ENCODE measurements at regions not wholly inside any gene's neighbourhood (a gene's known extent, or its start where the extent isn't known, plus 50 kb on each side); places are given as distances from the start of the nearest gene placed in this dataset.

DNA sequence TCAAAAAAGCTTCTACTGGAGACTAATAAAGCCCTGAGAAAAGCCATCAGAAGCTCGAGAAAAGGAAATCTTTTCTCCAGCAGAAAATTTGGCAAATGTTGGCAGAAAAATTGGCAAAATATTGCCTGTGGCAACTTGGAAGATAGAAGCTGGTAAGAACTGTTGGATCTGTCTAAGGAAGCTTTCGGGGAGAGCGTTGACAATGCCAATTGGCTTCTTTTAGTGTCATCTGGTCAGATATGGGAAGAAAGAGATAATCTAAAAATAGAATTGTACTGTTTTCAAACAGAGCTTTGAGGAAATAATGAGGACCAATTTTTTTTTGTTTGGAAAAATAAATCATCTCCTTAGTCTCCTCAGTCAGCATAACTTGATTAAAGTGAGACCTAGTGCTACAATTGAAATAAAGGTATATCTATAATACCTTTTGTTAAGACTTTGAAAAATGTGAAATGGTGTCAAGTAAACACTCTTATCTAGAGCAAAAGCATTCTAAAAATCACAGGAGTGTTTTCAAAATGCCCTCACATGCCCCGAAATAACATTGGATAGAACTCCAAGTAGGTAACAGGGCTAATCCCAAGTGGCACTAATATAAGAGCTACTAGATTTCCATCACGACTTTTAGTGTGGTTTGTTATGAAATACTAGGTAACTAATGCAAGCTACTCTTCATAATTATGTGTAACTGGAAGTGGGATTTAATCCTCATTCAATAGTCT, 882.2 kb upstream of the B3GALT2 start:
- BruUV-seq (replicated peaks): no TSS peak
- H2AFZ ChIP-seq: no peak overlapping the region
- no peak overlapping the region for H3K4me3 ChIP-seq
- H3K4me2 ChIP-seq: no peak overlapping the region
- no peaks in the 10 kb centered on the region for H3K79me2 ChIP-seq (ENCODE audit: low read depth)
- no peak for DNase-seq
- H3K9me3 ChIP-seq (ENCODE audit: insufficient read depth, low read depth): no peaks in the 10 kb centered on the region
- no peaks in the 10 kb centered on the region for H3K36me3 ChIP-seq (ENCODE audit: low read depth)
- H3F3A ChIP-seq (ENCODE audit: insufficient read depth, low read depth): no peaks in the 10 kb centered on the region
- POLR2A ChIA-PET (ENCODE audit: unreplicated experiment): no interaction called here
- TF ChIP-seq, protein P1, sequence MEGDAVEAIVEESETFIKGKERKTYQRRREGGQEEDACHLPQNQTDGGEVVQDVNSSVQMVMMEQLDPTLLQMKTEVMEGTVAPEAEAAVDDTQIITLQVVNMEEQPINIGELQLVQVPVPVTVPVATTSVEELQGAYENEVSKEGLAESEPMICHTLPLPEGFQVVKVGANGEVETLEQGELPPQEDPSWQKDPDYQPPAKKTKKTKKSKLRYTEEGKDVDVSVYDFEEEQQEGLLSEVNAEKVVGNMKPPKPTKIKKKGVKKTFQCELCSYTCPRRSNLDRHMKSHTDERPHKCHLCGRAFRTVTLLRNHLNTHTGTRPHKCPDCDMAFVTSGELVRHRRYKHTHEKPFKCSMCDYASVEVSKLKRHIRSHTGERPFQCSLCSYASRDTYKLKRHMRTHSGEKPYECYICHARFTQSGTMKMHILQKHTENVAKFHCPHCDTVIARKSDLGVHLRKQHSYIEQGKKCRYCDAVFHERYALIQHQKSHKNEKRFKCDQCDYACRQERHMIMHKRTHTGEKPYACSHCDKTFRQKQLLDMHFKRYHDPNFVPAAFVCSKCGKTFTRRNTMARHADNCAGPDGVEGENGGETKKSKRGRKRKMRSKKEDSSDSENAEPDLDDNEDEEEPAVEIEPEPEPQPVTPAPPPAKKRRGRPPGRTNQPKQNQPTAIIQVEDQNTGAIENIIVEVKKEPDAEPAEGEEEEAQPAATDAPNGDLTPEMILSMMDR (conservative IDR thresholded peaks at IDR 0.05): no peak
- no peak for TF ChIP-seq EZH2 (IDR thresholded peaks at IDR 0.05; ENCODE audit: low read depth)
- H3K27me3 ChIP-seq (ENCODE audit: insufficient read depth, low read depth): no peaks in the 10 kb centered on the region
- H4K20me1 ChIP-seq (ENCODE audit: insufficient read depth): no peaks in the 10 kb centered on the region
- H3K27ac ChIP-seq: no peak overlapping the region
- H3K9me2 ChIP-seq (ENCODE audit: insufficient read depth): no peaks in the 10 kb centered on the region
- CTCF ChIA-PET: no interaction called here
- intact Hi-C loops (cut with micrococcal nuclease; ENCODE audit: unreplicated experiment): no loop called here
- no peaks in the 10 kb centered on the region for H3K4me1 ChIP-seq (replicated peaks; ENCODE audit: insufficient read depth)

DNA sequence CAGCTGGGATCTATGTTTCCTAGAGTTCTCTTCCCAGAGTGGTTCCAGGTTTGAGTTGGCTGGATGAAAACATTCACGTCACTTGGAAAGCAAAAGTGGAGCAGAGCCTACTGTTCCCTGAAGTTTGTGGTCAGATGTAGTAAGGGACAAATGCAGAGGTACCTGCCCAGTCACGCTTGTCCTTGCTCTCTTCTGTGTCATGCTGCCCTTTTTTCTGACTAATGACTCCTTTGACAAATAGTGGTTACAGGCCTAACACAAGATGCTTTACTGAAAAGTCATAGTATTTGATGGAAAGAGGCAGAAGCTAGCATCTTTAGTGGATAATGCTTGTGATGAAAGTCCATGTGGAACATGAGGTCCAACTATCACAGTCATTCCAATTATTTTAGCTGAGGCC, 881.4 kb upstream of the B3GALT2 start:
- intact Hi-C loops (cut with micrococcal nuclease; ENCODE audit: unreplicated experiment): no loop called here
- Histone ChIP-seq H2AFZ (0 out of 2 replicates have a peak overlapping the region, but pooled peaks have one; percentile 6), H3K27me3 (ENCODE audit: insufficient read depth, low read depth) (no peaks in the 10 kb centered on the region), H3K9me3 (ENCODE audit: insufficient read depth, low read depth) (no peaks in the 10 kb centered on the region), H3K36me3 (ENCODE audit: low read depth) (no peaks in the 10 kb centered on the region), H3F3A (ENCODE audit: insufficient read depth, low read depth) (no peaks in the 10 kb centered on the region), H3K4me1 (replicated peaks; ENCODE audit: insufficient read depth) (no peaks in the 10 kb centered on the region), H3K9me2 (ENCODE audit: insufficient read depth) (no peaks in the 10 kb centered on the region), H4K20me1 (ENCODE audit: insufficient read depth) (no peaks in the 10 kb centered on the region), H3K4me3 (no peak overlapping the region), H3K27ac (no peak overlapping the region), H3K79me2 (ENCODE audit: low read depth) (no peaks in the 10 kb centered on the region), H3K4me2 (no peak overlapping the region)
- CTCF ChIA-PET: no interaction called here
- POLR2A ChIA-PET (ENCODE audit: unreplicated experiment): no interaction called here
- TF ChIP-seq, protein P1 (conservative IDR thresholded peaks at IDR 0.05): no peak
- TF ChIP-seq EZH2 (IDR thresholded peaks at IDR 0.05; ENCODE audit: low read depth): no peak
- no peak for DNase-seq
- BruUV-seq (replicated peaks): no TSS peak

DNA sequence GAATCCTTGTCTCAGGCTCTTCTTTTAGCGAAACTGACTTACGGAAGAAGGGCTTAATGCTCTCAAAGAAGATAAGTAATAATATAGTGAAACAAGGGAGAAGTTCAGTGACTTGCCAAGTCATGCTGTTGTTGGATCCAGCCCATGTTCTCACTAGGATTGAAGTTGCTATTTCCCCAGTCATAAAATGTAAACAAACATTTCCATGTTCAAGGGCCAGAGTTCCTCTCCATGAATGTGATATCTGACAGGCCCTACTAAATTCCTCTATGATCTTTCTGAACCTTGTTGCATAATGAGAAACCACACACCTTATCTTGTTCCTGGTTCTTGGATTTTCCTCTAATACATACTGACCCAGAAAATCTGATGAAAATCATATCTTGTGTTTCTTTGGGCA, 876.5 kb upstream of the B3GALT2 start:
- Histone ChIP-seq H3K27ac (no peak overlapping the region), H3K9me3 (ENCODE audit: insufficient read depth, low read depth) (no peaks in the 10 kb centered on the region), H3K9me2 (ENCODE audit: insufficient read depth) (no peaks in the 10 kb centered on the region), H3K4me3 (no peak overlapping the region), H3K36me3 (ENCODE audit: low read depth) (no peaks in the 10 kb centered on the region), H3K79me2 (ENCODE audit: low read depth) (no peaks in the 10 kb centered on the region), H3K27me3 (ENCODE audit: insufficient read depth, low read depth) (no peaks in the 10 kb centered on the region), H3F3A (ENCODE audit: insufficient read depth, low read depth) (no peaks in the 10 kb centered on the region), H3K4me2 (no peak overlapping the region), H3K4me1 (replicated peaks; ENCODE audit: insufficient read depth) (no peaks in the 10 kb centered on the region), H2AFZ (no peak overlapping the region), H4K20me1 (ENCODE audit: insufficient read depth) (no peaks in the 10 kb centered on the region)
- ChIA-PET CTCF (no interaction called here), POLR2A (ENCODE audit: unreplicated experiment) (no interaction called here)
- intact Hi-C loops (cut with micrococcal nuclease; ENCODE audit: unreplicated experiment): no loop called here
- no TSS peak for BruUV-seq (replicated peaks)
- TF ChIP-seq EZH2 (IDR thresholded peaks at IDR 0.05; ENCODE audit: low read depth): no peak
- TF ChIP-seq, protein P1 (conservative IDR thresholded peaks at IDR 0.05): no peak
- no peak for DNase-seq

Data from PC-9 (cell line).